Neutrophil (primary cell): ENCODE measurements at regions not wholly inside any gene's neighbourhood (a gene's known extent, or its start where the extent isn't known, plus 50 kb on each side); places are given as distances from the start of the nearest gene placed in this dataset.
"Not testable (repeated sequence)": the region's sequence is repeated elsewhere in the genome, so short reads cannot be mapped to it uniquely, and the experiment has no call there.

Source experiments
- H3K27ac ChIP-seq: fragments of 200-600 bp; sonication (generic); 2 replicates; pipeline ENCODE4 v1.5.1; 2016; ENCODE audit warnings: mild to moderate bottlenecking, moderate library complexity
- H3K27me3 ChIP-seq: fragments of 200-600 bp; sonication (generic); 2 replicates; pipeline ENCODE4 v1.6.0; 2016; ENCODE audit warnings: mild to moderate bottlenecking
- H3K36me3 ChIP-seq: fragments of 200-600 bp; sonication (generic); 2 replicates; pipeline ENCODE4 v1.5.1; 2017
- H3K4me1 ChIP-seq, 2 experiments: fragments of 200-600 bp in 1 of 2; sonication (generic) in 1 of 2; 1 replicate in 1 of 2; 2 replicates in 1 of 2; pipeline versions ENCODE4 v1.5.1 to v1.6.1; 2013 to 2016; ENCODE audit warnings: low read depth in 1 of 2, low read length in 1 of 2, mild to moderate bottlenecking in 1 of 2, moderate library complexity in 1 of 2; ENCODE audit not compliant: control insufficient read depth in 1 of 2, insufficient read depth in 1 of 2
- H3K4me3 ChIP-seq, 2 experiments: fragments of 200-600 bp in 1 of 2; sonication (generic) in 1 of 2; 1 replicate in 1 of 2; 2 replicates in 1 of 2; pipeline ENCODE4 v1.5.1; 2013 to 2016; ENCODE audit warnings: low read depth in 1 of 2, low read length in 1 of 2, mild to moderate bottlenecking in 1 of 2, moderate library complexity in 1 of 2
- H3K9me3 ChIP-seq: fragments of 200-600 bp; sonication (generic); 2 replicates; pipeline ENCODE4 v1.5.1; 2016
- CTCF ChIP-seq: fragments of 200-600 bp; sonication (generic); IDR thresholded peaks from 2 replicates; pipeline ENCODE4 v1.5.1; 2016; ENCODE audit warnings: antibody characterized with exemption

GRCh38 chr7:131927770-131928423 is 371.5 kb upstream of the PODXL start:
- Histone ChIP-seq H3K4me1 (no peaks in the 10 kb centered on the region), H3K4me3 (no peak overlapping the region), H3K27ac (no peak overlapping the region), H3K27me3 (no peaks in the 10 kb centered on the region), H3K9me3 (no peaks in the 10 kb centered on the region), H3K36me3 (no peaks in the 10 kb centered on the region)
- no peak for TF ChIP-seq CTCF

- Histone ChIP-seq H3K9me3 (no peaks in the 10 kb centered on the region), H3K4me1 (no peaks in the 10 kb centered on the region), H3K36me3 (no peaks in the 10 kb centered on the region), H3K27ac (no peak overlapping the region), H3K4me3 (no peak overlapping the region), H3K27me3 (no peaks in the 10 kb centered on the region)
- TF ChIP-seq CTCF: no peak
These were observed 369.2 kb upstream of the PODXL start for GRCh38 chr7:131925636-131926035.

- Histone ChIP-seq H3K36me3 (no peaks in the 10 kb centered on the region), H3K4me3 (no peak overlapping the region), H3K9me3 (no peaks in the 10 kb centered on the region), H3K4me1 (no peaks in the 10 kb centered on the region), H3K27me3 (no peaks in the 10 kb centered on the region), H3K27ac (no peak overlapping the region)
- no peak for TF ChIP-seq CTCF
These were observed 368.4 kb upstream of the PODXL start for GRCh38 chr7:131924857-131925256.

- H3K4me3 ChIP-seq, H3K27ac ChIP-seq, H3K27me3 ChIP-seq, H3K36me3 ChIP-seq, H3K4me1 ChIP-seq, H3K9me3 ChIP-seq: not testable (repeated sequence)
These were observed 366.5 kb upstream of the PODXL start for GRCh38 chr7:131922948-131923347.

- Histone ChIP-seq H3K9me3 (no peaks in the 10 kb centered on the region), H3K36me3 (no peaks in the 10 kb centered on the region), H3K27me3 (no peaks in the 10 kb centered on the region), H3K4me3 (no peak overlapping the region), H3K27ac (no peak overlapping the region), H3K4me1 (no peaks in the 10 kb centered on the region)
- TF ChIP-seq CTCF: no peak
These were observed 364.6 kb upstream of the PODXL start for GRCh38 chr7:131921016-131921415.

- no peaks in the 10 kb centered on the region for H3K9me3 ChIP-seq
- no peak for TF ChIP-seq CTCF
- H3K27ac ChIP-seq: no peak overlapping the region
- no peaks in the 10 kb centered on the region for H3K4me1 ChIP-seq
- H3K36me3 ChIP-seq: no peaks in the 10 kb centered on the region
- H3K27me3 ChIP-seq: no peaks in the 10 kb centered on the region
- no peak overlapping the region for H3K4me3 ChIP-seq
These were observed 363.7 kb upstream of the PODXL start for GRCh38 chr7:131919920-131920709.
